Smooth muscle cell (in vitro differentiated cells): ENCODE measurements at regions not wholly inside any gene's neighbourhood (a gene's known extent, or its start where the extent isn't known, plus 50 kb on each side); places are given as distances from the start of the nearest gene placed in this dataset.

Experiments used
- DNase-seq: peaks from one replicate; lab custom pipeline; 2025; ENCODE audit not compliant: unreplicated experiment; lab: John Stamatoyannopoulos, UW
- H2AFZ ChIP-seq: fragments of 200-600 bp; sonication (generic); 2 replicates; pipeline ENCODE4 v1.6.0; 2016; ENCODE audit warnings: antibody characterized with exemption, low read depth, mild to moderate bottlenecking
- H3F3A ChIP-seq: fragments of 200-600 bp; sonication (generic); 2 replicates; pipeline ENCODE4 v1.6.0; 2017; ENCODE audit warnings: antibody characterized with exemption, low read depth
- H3K27ac ChIP-seq: fragments of 200-600 bp; sonication (generic); 2 replicates; pipeline ENCODE4 v1.5.1; 2016; ENCODE audit warnings: low read depth, mild to moderate bottlenecking
- H3K27me3 ChIP-seq: fragments of 200-600 bp; sonication (generic); 2 replicates; pipeline ENCODE4 v1.6.1; 2016; ENCODE audit warnings: low read depth, mild to moderate bottlenecking
- H3K36me3 ChIP-seq: fragments of 200-600 bp; sonication (generic); 2 replicates; pipeline ENCODE4 v1.5.1; 2016; ENCODE audit warnings: low read depth
- H3K4me1 ChIP-seq: fragments of 200-600 bp; sonication (generic); 2 replicates; pipeline ENCODE4 v1.5.1; 2016; ENCODE audit warnings: low read depth
- H3K4me2 ChIP-seq: fragments of 200-600 bp; sonication (generic); 2 replicates; pipeline ENCODE4 v1.6.0; 2016; ENCODE audit warnings: mild to moderate bottlenecking
- H3K4me3 ChIP-seq: fragments of 200-600 bp; sonication (generic); 2 replicates; pipeline ENCODE4 v1.5.1; 2016; ENCODE audit warnings: mild to moderate bottlenecking
- H3K79me2 ChIP-seq: fragments of 200-600 bp; sonication (generic); 2 replicates; pipeline ENCODE4 v1.6.0; 2016; ENCODE audit warnings: low read depth, mild to moderate bottlenecking
- H3K9ac ChIP-seq: fragments of 200-600 bp; sonication (generic); 2 replicates; pipeline ENCODE4 v1.6.0; 2016; ENCODE audit warnings: low read depth
- H3K9me3 ChIP-seq: fragments of 200-600 bp; sonication (generic); replicated peaks from 2 replicates; pipeline ENCODE4 v1.5.1; 2016; ENCODE audit warnings: low read depth
- H4K20me1 ChIP-seq: fragments of 200-600 bp; sonication (generic); 2 replicates; pipeline ENCODE4 v1.6.0; 2016; ENCODE audit warnings: low read depth
- whole genome bisulfite sequencing: methylation state at CpG from one replicate; pipeline ENCODE4 v1.1.7; 2016; ENCODE audit warnings: low lambda C conversion rate; 5-methylcytosine and 5-hydroxymethylcytosine counted together
- TF ChIP-seq, protein P1 (sequence below): fragments of 200-600 bp; sonication (generic); IDR thresholded peaks from 2 replicates; pipeline ENCODE4 v1.5.1; 2017; ENCODE audit warnings: borderline replicate concordance, mild to moderate bottlenecking, antibody characterized with exemption; ENCODE audit not compliant: insufficient read depth, poor library complexity, severe bottlenecking

GRCh38 chr9:93864032-93864431 lies 91.1 kb downstream of the BARX1 start:
- Histone ChIP-seq H3K9ac (no peak overlapping the region), H3K79me2 (no peaks in the 10 kb centered on the region), H2AFZ (no peak overlapping the region), H3K9me3 (no peaks in the 10 kb centered on the region), H3K4me2 (no peak overlapping the region), H3K27me3 (peaks cover 4% of the 10 kb centered on the region), H3K4me1 (no peaks in the 10 kb centered on the region), H3K36me3 (no peaks in the 10 kb centered on the region), H4K20me1 (no peaks in the 10 kb centered on the region), H3K27ac (no peak overlapping the region), H3F3A (no peaks in the 10 kb centered on the region), H3K4me3 (no peak overlapping the region)
- 57% methylated on average over 12 of the region's 12 CpGs for WGBS
- no peak for DNase-seq
- TF ChIP-seq, protein P1, sequence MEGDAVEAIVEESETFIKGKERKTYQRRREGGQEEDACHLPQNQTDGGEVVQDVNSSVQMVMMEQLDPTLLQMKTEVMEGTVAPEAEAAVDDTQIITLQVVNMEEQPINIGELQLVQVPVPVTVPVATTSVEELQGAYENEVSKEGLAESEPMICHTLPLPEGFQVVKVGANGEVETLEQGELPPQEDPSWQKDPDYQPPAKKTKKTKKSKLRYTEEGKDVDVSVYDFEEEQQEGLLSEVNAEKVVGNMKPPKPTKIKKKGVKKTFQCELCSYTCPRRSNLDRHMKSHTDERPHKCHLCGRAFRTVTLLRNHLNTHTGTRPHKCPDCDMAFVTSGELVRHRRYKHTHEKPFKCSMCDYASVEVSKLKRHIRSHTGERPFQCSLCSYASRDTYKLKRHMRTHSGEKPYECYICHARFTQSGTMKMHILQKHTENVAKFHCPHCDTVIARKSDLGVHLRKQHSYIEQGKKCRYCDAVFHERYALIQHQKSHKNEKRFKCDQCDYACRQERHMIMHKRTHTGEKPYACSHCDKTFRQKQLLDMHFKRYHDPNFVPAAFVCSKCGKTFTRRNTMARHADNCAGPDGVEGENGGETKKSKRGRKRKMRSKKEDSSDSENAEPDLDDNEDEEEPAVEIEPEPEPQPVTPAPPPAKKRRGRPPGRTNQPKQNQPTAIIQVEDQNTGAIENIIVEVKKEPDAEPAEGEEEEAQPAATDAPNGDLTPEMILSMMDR, result no peak

- no peak overlapping the region for H3K4me3 ChIP-seq
- H3K79me2 ChIP-seq, result no peaks in the 10 kb centered on the region
- TF ChIP-seq, protein P1, result no peak
- no peaks in the 10 kb centered on the region for H3F3A ChIP-seq
- no peaks in the 10 kb centered on the region for H3K9me3 ChIP-seq
- DNase-seq, result no peak
- H3K27ac ChIP-seq, result no peak overlapping the region
- 95% methylated on average over 6 of the region's 7 CpGs for WGBS
- H3K36me3 ChIP-seq, result no peaks in the 10 kb centered on the region
- H3K27me3 ChIP-seq, result peaks cover 4% of the 10 kb centered on the region
- H4K20me1 ChIP-seq, result no peaks in the 10 kb centered on the region
- no peak overlapping the region for H3K9ac ChIP-seq
- H3K4me2 ChIP-seq, result no peak overlapping the region
- no peak overlapping the region for H2AFZ ChIP-seq
- no peaks in the 10 kb centered on the region for H3K4me1 ChIP-seq
These were observed 92.1 kb downstream of the BARX1 start for GRCh38 chr9:93862877-93863545.

- H3K9me3 ChIP-seq, result no peaks in the 10 kb centered on the region
- TF ChIP-seq, protein P1, result no peak
- H3K27me3 ChIP-seq, result peaks cover 4% of the 10 kb centered on the region
- DNase-seq, result no peak
- no peak overlapping the region for H3K4me2 ChIP-seq
- H3K79me2 ChIP-seq, result no peaks in the 10 kb centered on the region
- H3K4me1 ChIP-seq, result no peaks in the 10 kb centered on the region
- no peak overlapping the region for H3K27ac ChIP-seq
- 87% methylated on average over 5 of the region's 5 CpGs for WGBS
- no peaks in the 10 kb centered on the region for H3F3A ChIP-seq
- no peak overlapping the region for H3K4me3 ChIP-seq
- no peak overlapping the region for H2AFZ ChIP-seq
- H3K9ac ChIP-seq, result no peak overlapping the region
- H4K20me1 ChIP-seq, result no peaks in the 10 kb centered on the region
- no peaks in the 10 kb centered on the region for H3K36me3 ChIP-seq
These were observed 93.3 kb downstream of the BARX1 start for GRCh38 chr9:93861736-93862358.
